Posterior cingulate gyrus (tissue), 11 donors: ENCODE measurements at regions not wholly inside any gene's neighbourhood (a gene's known extent, or its start where the extent isn't known, plus 50 kb on each side); places are given as distances from the start of the nearest gene placed in this dataset.
A peak's percentile ranks its signal among the peaks of the same experiment; 100 is the strongest.
"Not testable (repeated sequence)": the region's sequence is repeated elsewhere in the genome, so short reads cannot be mapped to it uniquely, and the experiment has no call there.

Experiments
- DNase-seq, 10 donors: peaks; one replicate each; pipeline versions ENCODE4 v3.0.0 to v3.0.0-alpha.2; 2020 to 2021; ENCODE audit warnings: mixed read lengths in 3 of 10
- intact Hi-C: fragments of 100-400 bp; cut with DNase I; formaldehyde crosslinking; loops from one replicate; pipeline ENCODE4 v1.15.1; 2023

DNA sequence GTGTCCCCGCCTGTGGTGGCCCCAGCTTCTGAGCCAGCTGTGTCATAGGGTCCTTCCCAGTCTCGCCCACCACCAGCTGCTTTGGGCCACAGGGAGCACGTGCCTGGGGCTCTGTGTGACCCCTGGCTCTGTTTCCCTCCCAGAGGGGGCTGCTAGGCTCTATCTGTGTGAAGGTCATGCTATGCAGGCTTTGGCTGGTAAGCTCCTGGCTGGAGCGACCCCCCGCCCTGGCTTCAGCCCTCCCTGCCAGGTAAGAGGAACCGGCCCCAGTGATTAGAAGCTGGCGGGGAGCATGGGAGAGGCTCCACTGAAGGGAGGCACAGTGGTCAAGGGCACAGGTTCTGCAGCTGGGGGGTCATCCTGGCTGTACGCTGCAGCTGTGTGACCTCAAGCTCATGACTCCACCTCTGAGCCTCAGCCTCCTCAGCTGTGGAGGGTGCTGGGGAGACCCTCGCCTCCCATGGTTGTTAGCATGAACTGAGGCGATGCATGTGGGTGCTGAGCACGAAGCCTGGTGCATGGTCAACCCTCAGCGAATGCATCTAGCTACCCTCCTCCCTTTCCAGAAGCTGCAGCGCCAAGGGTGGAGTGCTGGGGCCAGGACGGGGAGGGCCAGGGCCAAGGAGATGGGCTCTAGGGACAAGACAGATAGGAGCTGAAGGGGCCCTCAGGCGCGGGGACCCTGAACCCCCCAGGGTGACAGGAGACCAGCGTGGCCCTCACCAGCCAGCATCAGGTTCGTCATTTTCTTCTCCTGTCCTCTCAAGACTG is 163.8 kb upstream of the MVB12B start:
- DNase-seq, result peak in 2 of 10 donors; percentile 44 to 67
- intact Hi-C loops, result no loop called here

- DNase-seq, result peak in 7 of 10 donors; percentile 38 to 91 (median 58)
- intact Hi-C loops, result no loop called here
Measured at GRCh38 chr9:126164796-126165525, 161.7 kb upstream of the MVB12B start.

GRCh38 chr9:126165755-126166154 is 160.9 kb upstream of the MVB12B start:
- intact Hi-C loops, result no loop called here
- peak in 2 of 10 donors; percentile 39 to 44 for DNase-seq

GRCh38 chr9:126166291-126166690 is 160.3 kb upstream of the MVB12B start:
- peak in 1 of 10 donors; percentile 33 for DNase-seq
- intact Hi-C loops, result no loop called here

- DNase-seq, result peak in 2 of 10 donors; percentile 30 to 34
- intact Hi-C loops, result no loop called here
Measured at GRCh38 chr9:126166866-126167265, 159.8 kb upstream of the MVB12B start.

DNA sequence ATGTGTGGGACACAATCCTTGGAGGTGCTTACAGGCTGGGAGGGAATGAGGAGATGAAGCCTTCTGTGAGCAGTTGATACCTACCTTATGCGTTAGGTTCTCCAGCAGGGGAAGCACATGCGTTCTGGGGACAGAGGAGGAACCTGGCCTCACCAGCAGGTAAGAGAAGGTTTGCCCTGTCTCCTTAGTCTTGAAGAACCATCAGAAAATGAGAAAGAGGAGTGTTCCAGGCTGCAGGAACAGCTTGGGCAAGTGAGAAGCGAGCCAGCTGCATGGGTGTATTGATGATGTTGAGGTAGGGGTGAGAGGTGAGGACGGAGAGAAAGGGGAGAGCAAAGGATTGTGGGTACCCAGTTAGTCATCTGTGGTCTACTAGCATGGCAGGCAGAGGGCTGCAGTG is 156.9 kb upstream of the MVB12B start:
- DNase-seq, result no peak
- intact Hi-C loops, result no loop called here

- DNase-seq, result peak in 2 of 10 donors; percentile 48 to 59
- intact Hi-C loops, result no loop called here
Measured at GRCh38 chr9:126170286-126170823, 156.3 kb upstream of the MVB12B start.

DNA sequence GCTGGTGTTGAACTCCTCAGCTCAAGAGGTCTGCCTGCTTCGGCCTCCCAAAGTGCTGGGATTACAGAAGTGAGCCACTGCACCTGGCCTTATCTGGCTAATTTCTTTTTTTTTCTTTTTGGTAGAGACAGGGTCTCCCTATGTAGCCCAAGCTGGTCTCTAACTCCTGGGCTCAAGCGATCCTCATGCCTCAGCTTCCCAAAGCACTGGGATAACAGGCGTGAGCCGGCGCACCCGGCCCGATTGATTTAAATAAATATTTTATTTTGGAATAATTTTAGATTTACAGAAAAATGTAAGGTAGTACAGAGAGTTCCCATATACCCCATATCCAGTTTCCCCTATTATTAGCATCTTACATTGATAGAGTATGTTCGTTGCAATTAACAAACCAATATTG is 155.0 kb upstream of the MVB12B start:
- DNase-seq, result peak in 1 of 10 donors; percentile 36
- intact Hi-C loops, result no loop called here

GRCh38 chr9:126173401-126173800 is 153.2 kb upstream of the MVB12B start:
- peak in 1 of 10 donors; percentile 33 for DNase-seq
- intact Hi-C loops, result no loop called here

- DNase-seq, result peak in 1 of 10 donors; percentile 44
Measured at GRCh38 chr9:126173929-126174328, 152.7 kb upstream of the MVB12B start.

DNA sequence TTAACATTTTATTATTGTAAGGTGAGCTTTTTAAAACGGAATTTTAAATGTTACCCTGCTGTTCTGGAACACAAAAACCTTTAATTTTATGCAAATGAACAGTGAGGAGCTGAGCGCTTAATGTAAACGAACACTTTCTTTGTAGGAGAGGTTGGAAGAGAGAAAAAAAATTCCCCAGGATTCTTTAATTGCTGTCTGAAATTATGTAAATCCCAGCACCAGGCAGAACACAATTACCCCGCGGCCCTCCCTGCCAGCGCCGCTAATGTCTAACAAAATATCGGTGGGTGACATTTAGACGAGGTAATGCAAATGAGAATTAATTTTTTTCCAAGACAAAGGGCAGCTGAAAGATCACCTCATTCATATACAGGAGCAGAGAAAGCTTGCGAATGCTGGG is 143.4 kb upstream of the MVB12B start:
- peak in 1 of 10 donors; percentile 50 for DNase-seq

More at GRCh38 chr9:126173929-126174328, 152.7 kb upstream of the MVB12B start:
- intact Hi-C loops, result no loop called here

DNA sequence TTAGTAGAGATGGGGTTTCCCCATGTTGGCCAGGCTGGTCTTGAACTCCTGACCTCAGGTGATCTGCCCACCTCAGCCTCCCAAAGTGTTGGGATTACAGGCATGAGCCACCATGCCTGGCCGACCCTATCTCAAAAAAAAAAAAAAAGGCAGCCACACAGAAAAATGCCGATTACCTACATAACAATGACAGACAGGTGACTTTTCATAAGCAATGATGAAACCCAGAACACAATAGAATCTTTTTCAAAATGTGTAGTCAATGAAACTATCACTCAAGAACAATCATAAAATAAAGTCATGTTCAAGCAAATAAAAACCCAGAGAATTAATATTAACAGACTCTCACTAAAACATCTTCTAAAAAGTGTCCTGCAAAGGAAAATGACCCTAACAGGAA is 135.6 kb upstream of the MVB12B start:
- DNase-seq, intact Hi-C loops: not testable (repeated sequence)

More for the DNA sequence above, 143.4 kb upstream of the MVB12B start:
- intact Hi-C loops, result no loop called here

- intact Hi-C loops, result no loop called here
- DNase-seq, result no peak
Measured at GRCh38 chr9:126198854-126199253, 127.8 kb upstream of the MVB12B start.

DNA sequence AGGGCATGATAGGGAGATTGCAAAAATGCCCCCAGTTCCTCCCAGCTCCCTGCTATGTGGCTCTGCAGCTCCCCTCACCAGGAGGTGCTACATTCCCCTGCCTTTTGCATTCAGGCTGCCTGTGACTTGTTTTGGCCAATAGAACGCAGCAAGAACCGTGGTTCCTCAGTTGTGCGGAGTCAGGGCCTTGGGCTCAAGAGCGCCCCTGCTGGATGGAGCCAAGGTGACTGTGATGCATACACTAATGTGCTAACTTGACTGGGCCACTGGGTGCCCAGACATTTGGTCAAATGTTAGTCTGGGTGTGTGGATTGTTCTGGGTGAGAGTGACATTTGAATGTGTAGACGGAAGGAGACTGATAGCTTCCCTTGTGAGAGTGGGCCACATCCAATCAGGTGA is 123.3 kb upstream of the MVB12B start:
- DNase-seq, result no peak
- intact Hi-C loops, result no loop called here

GRCh38 chr9:126204197-126204596 is 122.4 kb upstream of the MVB12B start:
- intact Hi-C loops, result no loop called here
- no peak for DNase-seq

DNA sequence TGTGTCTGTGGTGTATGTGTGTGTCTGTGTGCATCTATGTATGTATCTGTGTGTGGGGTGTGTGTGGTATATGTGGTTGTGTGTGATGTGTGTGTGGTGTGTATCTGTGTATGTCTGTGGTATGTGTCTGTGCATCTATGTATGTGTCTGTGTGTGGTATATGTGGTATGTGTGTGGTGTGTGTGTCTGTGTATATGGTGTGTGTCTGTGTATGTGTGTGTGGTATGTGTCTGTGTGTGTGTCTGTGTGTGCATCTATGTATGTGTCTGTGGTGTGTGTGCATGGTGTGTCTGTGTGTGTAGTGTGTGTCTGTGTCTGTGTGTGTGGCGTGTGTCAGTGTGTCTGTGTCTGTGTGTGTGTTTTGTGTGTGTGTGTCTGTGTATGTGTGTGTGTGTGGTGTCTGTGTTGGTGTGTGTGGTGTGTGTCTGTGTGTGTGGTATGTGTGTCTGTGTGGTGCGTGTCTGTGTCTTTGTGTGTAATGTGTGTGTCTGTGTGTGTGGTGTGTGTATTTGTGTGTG is 121.9 kb upstream of the MVB12B start:
- no peak for DNase-seq
- intact Hi-C loops, result no loop called here

- no peak for DNase-seq
Measured at GRCh38 chr9:126205265-126205664, 121.4 kb upstream of the MVB12B start.

DNA sequence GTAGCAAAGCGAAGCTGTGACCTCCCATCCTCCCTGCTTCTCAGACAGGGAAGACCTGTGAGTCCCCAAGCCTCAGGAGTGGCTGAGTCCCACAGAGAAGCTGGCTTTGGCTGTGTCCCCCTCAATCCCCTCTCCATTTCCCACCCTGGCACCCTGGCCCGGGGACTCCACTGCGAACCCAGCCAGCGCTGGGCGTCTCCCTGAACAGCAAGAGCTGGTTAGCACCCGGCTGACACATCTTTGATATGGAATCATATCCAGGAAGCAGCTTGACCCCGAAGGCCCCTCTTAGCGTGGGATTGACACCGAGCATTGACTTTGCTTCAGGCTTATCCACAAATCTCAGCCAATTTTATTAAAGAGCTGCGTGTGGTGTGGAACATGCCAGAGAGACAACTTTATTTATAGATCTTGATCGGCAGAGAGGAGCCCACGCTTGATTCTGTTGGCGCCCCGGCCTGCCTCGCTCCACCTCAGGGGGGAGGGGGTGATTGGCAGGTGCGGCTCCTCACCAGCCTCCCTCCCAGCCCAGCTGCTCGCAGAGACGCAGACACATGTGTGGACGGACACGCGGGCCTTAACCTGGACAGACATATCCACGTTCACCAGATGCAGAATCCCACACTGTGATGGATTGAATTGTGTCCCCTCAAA is 120.7 kb upstream of the MVB12B start:
- peak in 1 of 10 donors; percentile 64 for DNase-seq
- intact Hi-C loops, result no loop called here

More at GRCh38 chr9:126205265-126205664, 121.4 kb upstream of the MVB12B start:
- intact Hi-C loops, result no loop called here

DNA sequence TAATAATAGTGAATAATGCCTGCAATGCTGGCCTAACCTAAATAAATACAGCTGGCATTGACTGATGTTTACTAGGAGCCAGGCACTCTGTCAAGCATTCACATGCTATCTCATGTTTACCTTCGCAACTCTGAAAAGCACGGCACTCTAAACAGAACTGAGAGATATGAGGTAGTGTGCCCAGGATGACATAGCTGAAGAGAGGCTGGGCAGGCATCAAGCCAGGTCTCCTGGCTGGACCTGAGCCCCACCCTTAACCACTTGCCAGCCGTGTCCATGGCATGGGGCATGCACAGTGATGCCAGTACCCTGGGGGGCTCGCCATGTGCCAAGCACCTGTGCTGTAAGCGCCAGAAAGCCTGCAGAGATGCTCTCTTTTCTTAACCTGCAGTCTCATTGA is 119.4 kb upstream of the MVB12B start:
- intact Hi-C loops, result no loop called here
- DNase-seq, result no peak

DNA sequence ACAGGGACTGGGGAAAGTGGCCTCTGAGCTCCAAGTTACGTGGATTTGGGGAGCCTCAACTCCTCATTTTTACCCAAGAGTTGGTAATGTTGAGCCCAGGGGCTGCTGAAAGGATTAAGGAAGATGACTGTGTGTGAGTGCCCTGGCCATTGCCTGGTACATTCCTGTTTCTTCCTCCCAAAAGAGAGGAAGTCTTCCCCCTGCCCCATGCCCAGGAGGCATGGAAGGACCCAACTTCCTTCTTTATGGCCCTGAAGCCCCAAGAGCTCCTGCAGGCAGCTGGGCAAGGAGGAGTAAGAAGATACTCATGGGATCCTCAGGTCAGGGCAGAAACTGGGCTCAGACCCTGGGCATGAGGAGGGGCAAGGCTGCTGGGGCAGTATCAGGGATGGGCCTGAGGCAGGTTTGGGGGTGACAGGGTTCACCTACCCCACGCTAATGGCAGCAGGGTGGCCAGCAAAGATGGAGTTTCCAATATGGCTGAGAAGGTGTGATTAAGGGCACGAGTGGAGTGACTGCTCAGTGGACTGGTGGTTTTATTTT is 118.3 kb upstream of the MVB12B start:
- intact Hi-C loops, result no loop called here

More for the DNA sequence above, 118.3 kb upstream of the MVB12B start:
- DNase-seq, result no peak
